GM12878 (cell line): ENCODE measurements at regions not wholly inside any gene's neighbourhood (a gene's known extent, or its start where the extent isn't known, plus 50 kb on each side); places are given as distances from the start of the nearest gene placed in this dataset.

ENCODE experiments used
- CTCF ChIP-seq, 3 experiments: IDR thresholded peaks in 2 of 3; conservative IDR thresholded peaks in 1 of 3; 2 replicates each; pipeline ENCODE4 v1.5.1; 2011; ENCODE audit warnings: low read depth in 3 of 3, low read length in 3 of 3, mild to moderate bottlenecking in 3 of 3, control low read depth in 2 of 3, moderate library complexity in 2 of 3, inconsistent platforms in 1 of 3, mixed read lengths in 1 of 3; ENCODE audit not compliant: control insufficient read depth in 2 of 3, insufficient read depth in 1 of 3; ENCODE audit errors: extremely low read depth in 1 of 3
- MLLT1 ChIP-seq: fragments of 450-650 bp; IDR thresholded peaks from 2 replicates; pipeline ENCODE4 v1.6.1; 2016; ENCODE audit warnings: mild to moderate bottlenecking
- SP1 ChIP-seq: IDR thresholded peaks from one replicate; pipeline ENCODE4 v1.6.1; 2011; ENCODE audit warnings: low read depth, low read length
- SPI1 ChIP-seq: IDR thresholded peaks from 2 replicates; pipeline ENCODE4 v1.6.1; 2011; ENCODE audit warnings: low read depth, mild to moderate bottlenecking, low read length, moderate library complexity, borderline replicate concordance; ENCODE audit not compliant: insufficient read depth
- ZNF592 ChIP-seq: fragments of 450-650 bp; IDR thresholded peaks from 2 replicates; pipeline ENCODE4 v1.6.1; 2017; ENCODE audit warnings: mild to moderate bottlenecking, moderate library complexity

DNA sequence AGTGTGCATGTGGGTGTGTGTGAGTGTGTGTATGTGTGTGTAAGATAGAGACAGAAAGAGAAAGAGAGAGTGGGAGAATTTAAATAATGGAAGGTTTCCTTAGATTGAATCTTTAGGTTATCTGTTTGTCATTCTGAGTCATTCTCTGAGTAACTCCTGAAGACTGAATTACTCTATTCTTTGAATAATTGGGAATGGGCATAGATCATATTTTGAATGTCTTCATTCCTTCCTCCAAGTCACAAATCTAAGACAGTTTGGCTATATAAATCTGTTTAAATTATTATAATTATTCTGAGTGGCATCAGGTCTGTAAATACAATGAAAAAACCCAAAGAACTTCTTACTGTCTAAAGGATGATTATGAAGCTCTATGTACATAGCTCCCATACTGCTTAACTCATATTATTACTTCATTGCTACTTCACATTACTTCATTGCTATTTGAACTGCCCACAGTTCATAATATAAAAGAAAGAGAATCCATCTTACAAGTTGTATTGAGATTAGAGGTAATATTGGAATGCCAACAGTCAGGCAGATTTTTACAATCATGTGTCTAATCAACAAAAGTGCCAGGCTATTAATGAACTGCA lies 346.6 kb upstream of the CCDC179 start:
- TF ChIP-seq ZNF592 (no peak), CTCF (IDR thresholded peaks at IDR 0.05 in 2 of 3, conservative IDR thresholded peaks at IDR 0.05 in 1 of 3; ENCODE audit: control insufficient read depth in 2 of 3, extremely low read depth in 1 of 3, insufficient read depth in 1 of 3, low read depth in 3 of 3, low read length in 3 of 3) (no peak), SP1 (no peak), MLLT1 (no peak), SPI1 (no peak)
